HUDEP-2 (cell line): ENCODE measurements at regions not wholly inside any gene's neighbourhood (a gene's known extent, or its start where the extent isn't known, plus 50 kb on each side); places are given as distances from the start of the nearest gene placed in this dataset.
"Not testable (repeated sequence)": the region's sequence is repeated elsewhere in the genome, so short reads cannot be mapped to it uniquely, and the experiment has no call there.

Experiments used
- DNase-seq, 76 experiments: peaks; one replicate each; lab custom pipeline; 2025; ENCODE audit not compliant: unreplicated experiment in 76 of 76; lab: John Stamatoyannopoulos, UW

- DNase-seq: no peak
These were observed 147.0 kb upstream of the ZNF366 start for GRCh38 chr5:72654231-72654630.

GRCh38 chr5:72653586-72653985, 146.4 kb upstream of the ZNF366 start:
- no peak for DNase-seq

GRCh38 chr5:72651779-72652178, 144.6 kb upstream of the ZNF366 start:
- no peak for DNase-seq

GRCh38 chr5:72651109-72651508, 143.9 kb upstream of the ZNF366 start:
- DNase-seq: no peak

GRCh38 chr5:72649449-72649848, 142.2 kb upstream of the ZNF366 start:
- no peak for DNase-seq

GRCh38 chr5:72648480-72648879, 141.3 kb upstream of the ZNF366 start:
- no peak for DNase-seq

GRCh38 chr5:72647806-72648205, 140.6 kb upstream of the ZNF366 start:
- no peak for DNase-seq

- DNase-seq: no peak
These were observed 139.1 kb upstream of the ZNF366 start for GRCh38 chr5:72646246-72646866.

- no peak for DNase-seq
These were observed 138.0 kb upstream of the ZNF366 start for GRCh38 chr5:72645064-72645846.

- DNase-seq: no peak
These were observed 137.1 kb upstream of the ZNF366 start for GRCh38 chr5:72644296-72644695.

GRCh38 chr5:72641164-72641563, 134.0 kb upstream of the ZNF366 start:
- DNase-seq: no peak

- DNase-seq: no peak
These were observed 129.8 kb upstream of the ZNF366 start for GRCh38 chr5:72637058-72637457.

GRCh38 chr5:72636565-72636964, 129.4 kb upstream of the ZNF366 start:
- DNase-seq: not testable (repeated sequence)

- no peak for DNase-seq
These were observed 127.2 kb upstream of the ZNF366 start for GRCh38 chr5:72634444-72634843.

GRCh38 chr5:72633649-72634048, 126.4 kb upstream of the ZNF366 start:
- DNase-seq: no peak

GRCh38 chr5:72633041-72633445, 125.8 kb upstream of the ZNF366 start:
- DNase-seq: no peak

- no peak for DNase-seq
These were observed 123.5 kb upstream of the ZNF366 start for GRCh38 chr5:72630721-72631120.

GRCh38 chr5:72630081-72630480, 122.9 kb upstream of the ZNF366 start:
- no peak for DNase-seq

GRCh38 chr5:72628771-72629371, 121.7 kb upstream of the ZNF366 start:
- no peak for DNase-seq

- DNase-seq: no peak
These were observed 118.1 kb upstream of the ZNF366 start for GRCh38 chr5:72625332-72625731.

GRCh38 chr5:72624641-72625236, 117.5 kb upstream of the ZNF366 start:
- no peak for DNase-seq

GRCh38 chr5:72623936-72624335, 116.7 kb upstream of the ZNF366 start:
- no peak for DNase-seq
